Thyroid gland (tissue), 4 donors: ENCODE measurements at regions not wholly inside any gene's neighbourhood (a gene's known extent, or its start where the extent isn't known, plus 50 kb on each side); places are given as distances from the start of the nearest gene placed in this dataset.

ENCODE experiments used
- DNase-seq, 2 donors: peaks; one replicate each; pipeline ENCODE4 v3.0.0-alpha.2; 2019
- H3K27ac ChIP-seq, 3 donors: fragments of 200-600 bp; sonication (generic); 1 replicate in 2 of 3; 2 replicates in 1 of 3; pipeline ENCODE4 v1.5.1; 2016 to 2019; ENCODE audit warnings: mild to moderate bottlenecking in 1 of 3, moderate library complexity in 1 of 3
- H3K27me3 ChIP-seq: fragments of 200-600 bp; sonication (generic); one replicate; pipeline ENCODE4 v1.5.1; 2019
- H3K36me3 ChIP-seq, 2 donors: fragments of 200-600 bp; sonication (generic); one replicate each; pipeline ENCODE4 v1.5.1; 2016 to 2019
- H3K4me1 ChIP-seq, 2 donors: fragments of 200-600 bp; sonication (generic); one replicate each; pipeline ENCODE4 v1.5.1; 2017 to 2019
- H3K4me3 ChIP-seq, 3 donors: fragments of 200-600 bp; sonication (generic); replicated peaks in 1 of 3; 1 replicate in 2 of 3; 2 replicates in 1 of 3; pipeline ENCODE4 v1.5.1; 2016; ENCODE audit warnings: mild to moderate bottlenecking in 1 of 3
- H3K9me3 ChIP-seq: fragments of 200-600 bp; sonication (generic); one replicate; pipeline ENCODE4 v1.5.1; 2017
- CTCF ChIP-seq, 6 experiments: fragments of 200-600 bp in 3 of 6; fragments of 450-650 bp in 3 of 6; sonication (generic) in 3 of 6; IDR thresholded peaks; one replicate each; pipeline ENCODE4 v1.5.1; 2016 to 2019; ENCODE audit warnings: antibody characterized with exemption in 6 of 6, mild to moderate bottlenecking in 2 of 6, inconsistent platforms in 1 of 6, moderate library complexity in 1 of 6
- POLR2A ChIP-seq, 2 donors: fragments of 450-650 bp; IDR thresholded peaks; one replicate each; pipeline ENCODE4 v1.6.1; 2017; ENCODE audit warnings: antibody characterized with exemption in 2 of 2, mild to moderate bottlenecking in 2 of 2, moderate library complexity in 1 of 2
- WGBS, 2 donors: methylation state at CpG; one replicate each; pipeline ENCODE4 v1.1.5; 2017; 5-methylcytosine and 5-hydroxymethylcytosine counted together
- intact Hi-C: fragments of 100-400 bp; cut with DNase I; formaldehyde crosslinking; loops from one replicate; pipeline ENCODE4 v1.15.1; 2023

- intact Hi-C loops = no loop called here
- 88% methylated on average over 1 of the region's 1 CpG for WGBS, 2 donors
These were observed 2138.2 kb downstream of the PCDH7 start for GRCh38 chr4:32858361-32858760.

GRCh38 chr4:32858971-32859370 lies 2138.8 kb downstream of the PCDH7 start:
- no peaks in the 10 kb centered on the region for H3K9me3 ChIP-seq
- H3K27ac ChIP-seq = no peak overlapping the region
- 74 to 84% methylated on average over 2 of the region's 2 CpGs for WGBS, 2 donors
- no peak for DNase-seq
- H3K36me3 ChIP-seq = no peaks in the 10 kb centered on the region
- H3K4me1 ChIP-seq = no peaks in the 10 kb centered on the region
- H3K4me3 ChIP-seq = no peak overlapping the region
- TF ChIP-seq CTCF (IDR thresholded peaks at IDR 0.05) = no peak
- TF ChIP-seq POLR2A (IDR thresholded peaks at IDR 0.05) = no peak
- no peaks in the 10 kb centered on the region for H3K27me3 ChIP-seq
- intact Hi-C loops = no loop called here

More at GRCh38 chr4:32858361-32858760, 2138.2 kb downstream of the PCDH7 start:
- DNase-seq = no peak
- Histone ChIP-seq H3K36me3 (no peaks in the 10 kb centered on the region), H3K27me3 (no peaks in the 10 kb centered on the region), H3K9me3 (no peaks in the 10 kb centered on the region), H3K4me1 (no peaks in the 10 kb centered on the region), H3K4me3 (no peak overlapping the region), H3K27ac (no peak overlapping the region)
- TF ChIP-seq POLR2A (IDR thresholded peaks at IDR 0.05) (no peak), CTCF (IDR thresholded peaks at IDR 0.05) (no peak)

GRCh38 chr4:32864713-32865351 lies 2144.7 kb downstream of the PCDH7 start:
- no peaks in the 10 kb centered on the region for H3K4me1 ChIP-seq
- no peaks in the 10 kb centered on the region for H3K27me3 ChIP-seq
- WGBS, 2 donors = 77 to 84% methylated on average over 3 of the region's 3 CpGs
- H3K4me3 ChIP-seq = no peak overlapping the region
- H3K27ac ChIP-seq = no peak overlapping the region
- no peak for DNase-seq
- intact Hi-C loops = no loop called here
- TF ChIP-seq CTCF (IDR thresholded peaks at IDR 0.05) (no peak), POLR2A (IDR thresholded peaks at IDR 0.05) (no peak)
- no peaks in the 10 kb centered on the region for H3K36me3 ChIP-seq
- H3K9me3 ChIP-seq = no peaks in the 10 kb centered on the region

- 92% methylated on average over 5 of the region's 5 CpGs for WGBS, 2 donors
- H3K4me1 ChIP-seq = no peaks in the 10 kb centered on the region
These were observed 2156.4 kb downstream of the PCDH7 start for GRCh38 chr4:32876546-32876945.

More at GRCh38 chr4:32876546-32876945, 2156.4 kb downstream of the PCDH7 start:
- TF ChIP-seq CTCF (IDR thresholded peaks at IDR 0.05) = no peak
- TF ChIP-seq POLR2A (IDR thresholded peaks at IDR 0.05) = no peak
- H3K9me3 ChIP-seq = no peaks in the 10 kb centered on the region
- no peaks in the 10 kb centered on the region for H3K36me3 ChIP-seq
- intact Hi-C loops = no loop called here
- H3K27ac ChIP-seq = no peak overlapping the region
- H3K4me3 ChIP-seq = no peak overlapping the region
- H3K27me3 ChIP-seq = no peaks in the 10 kb centered on the region
- no peak for DNase-seq
